Body of pancreas (tissue), 4 donors: ENCODE measurements at regions not wholly inside any gene's neighbourhood (a gene's known extent, or its start where the extent isn't known, plus 50 kb on each side); places are given as distances from the start of the nearest gene placed in this dataset.

Experiments used
- POLR2A ChIP-seq, 3 donors: fragments of 450-650 bp; IDR thresholded peaks; one replicate each; pipeline ENCODE4 v1.6.1; 2016; ENCODE audit warnings: antibody characterized with exemption in 3 of 3, mild to moderate bottlenecking in 2 of 3
- TF ChIP-seq, protein P1 (sequence below), 7 experiments: fragments of 450-650 bp in 4 of 7; fragments of 200-600 bp in 3 of 7; sonication (generic) in 3 of 7; IDR thresholded peaks; one replicate each; pipeline ENCODE4 v1.5.1; 2016 to 2019; ENCODE audit warnings: antibody characterized with exemption in 7 of 7

DNA sequence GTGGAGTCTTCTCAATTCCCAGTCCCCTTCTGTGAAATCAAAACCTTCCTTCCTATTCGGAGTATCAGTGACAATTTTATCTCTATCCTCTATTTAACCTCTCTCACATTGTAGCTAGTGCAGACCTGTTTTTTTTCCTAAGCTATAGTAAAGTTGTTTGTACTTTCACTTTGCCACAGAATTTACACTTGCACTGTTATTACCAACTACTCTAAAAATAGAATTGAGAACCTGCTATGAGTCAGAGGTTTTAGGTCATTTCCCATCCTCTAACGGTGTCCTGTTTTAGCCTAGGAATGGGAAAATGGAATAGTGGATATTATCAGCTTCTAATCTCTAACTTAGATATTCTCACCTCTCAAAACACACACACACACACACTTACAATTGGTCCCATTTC is 862.7 kb downstream of the NCAM2 start:
- TF ChIP-seq POLR2A (IDR thresholded peaks at IDR 0.05) = no peak
- TF ChIP-seq, protein P1, sequence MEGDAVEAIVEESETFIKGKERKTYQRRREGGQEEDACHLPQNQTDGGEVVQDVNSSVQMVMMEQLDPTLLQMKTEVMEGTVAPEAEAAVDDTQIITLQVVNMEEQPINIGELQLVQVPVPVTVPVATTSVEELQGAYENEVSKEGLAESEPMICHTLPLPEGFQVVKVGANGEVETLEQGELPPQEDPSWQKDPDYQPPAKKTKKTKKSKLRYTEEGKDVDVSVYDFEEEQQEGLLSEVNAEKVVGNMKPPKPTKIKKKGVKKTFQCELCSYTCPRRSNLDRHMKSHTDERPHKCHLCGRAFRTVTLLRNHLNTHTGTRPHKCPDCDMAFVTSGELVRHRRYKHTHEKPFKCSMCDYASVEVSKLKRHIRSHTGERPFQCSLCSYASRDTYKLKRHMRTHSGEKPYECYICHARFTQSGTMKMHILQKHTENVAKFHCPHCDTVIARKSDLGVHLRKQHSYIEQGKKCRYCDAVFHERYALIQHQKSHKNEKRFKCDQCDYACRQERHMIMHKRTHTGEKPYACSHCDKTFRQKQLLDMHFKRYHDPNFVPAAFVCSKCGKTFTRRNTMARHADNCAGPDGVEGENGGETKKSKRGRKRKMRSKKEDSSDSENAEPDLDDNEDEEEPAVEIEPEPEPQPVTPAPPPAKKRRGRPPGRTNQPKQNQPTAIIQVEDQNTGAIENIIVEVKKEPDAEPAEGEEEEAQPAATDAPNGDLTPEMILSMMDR (IDR thresholded peaks at IDR 0.05) = no peak
